Subcutaneous abdominal adipose tissue (tissue), 5 donors: ENCODE measurements at regions not wholly inside any gene's neighbourhood (a gene's known extent, or its start where the extent isn't known, plus 50 kb on each side); places are given as distances from the start of the nearest gene placed in this dataset.

Experiments
- H3K27ac ChIP-seq: one replicate; pipeline ENCODE4 v1.7.0; 2013; ENCODE audit warnings: low read depth, mild to moderate bottlenecking, inconsistent platforms, low read length, moderate library complexity
- H3K27me3 ChIP-seq, 5 donors: one replicate each; pipeline ENCODE4 v1.7.0; 2013; ENCODE audit warnings: low read length in 5 of 5, inconsistent platforms in 1 of 5; ENCODE audit not compliant: control insufficient read depth in 5 of 5, insufficient read depth in 4 of 5
- H3K36me3 ChIP-seq, 5 donors: one replicate each; pipeline ENCODE4 v1.7.0; 2013; ENCODE audit warnings: low read length in 5 of 5; ENCODE audit not compliant: control insufficient read depth in 5 of 5, insufficient read depth in 5 of 5
- H3K4me1 ChIP-seq, 5 donors: one replicate each; pipeline ENCODE4 v1.7.0; 2013; ENCODE audit warnings: low read length in 5 of 5, mild to moderate bottlenecking in 3 of 5, moderate library complexity in 1 of 5; ENCODE audit not compliant: control insufficient read depth in 5 of 5, insufficient read depth in 5 of 5
- H3K4me3 ChIP-seq, 5 donors: one replicate each; pipeline ENCODE4 v1.7.0; 2013; ENCODE audit warnings: low read length in 5 of 5, low read depth in 1 of 5
- H3K9ac ChIP-seq, 5 donors: one replicate each; pipeline ENCODE4 v1.7.0; 2013; ENCODE audit warnings: low read length in 5 of 5, mild to moderate bottlenecking in 4 of 5, moderate library complexity in 3 of 5
- H3K9me3 ChIP-seq, 5 donors: one replicate each; pipeline ENCODE4 v1.7.0; 2013; ENCODE audit warnings: low read length in 5 of 5; ENCODE audit not compliant: control insufficient read depth in 5 of 5
- donor health status: healthy.
- donor health status: healthy.
- donor health status: healthy.
- donor health status: healthy.
- donor health status: healthy.

DNA sequence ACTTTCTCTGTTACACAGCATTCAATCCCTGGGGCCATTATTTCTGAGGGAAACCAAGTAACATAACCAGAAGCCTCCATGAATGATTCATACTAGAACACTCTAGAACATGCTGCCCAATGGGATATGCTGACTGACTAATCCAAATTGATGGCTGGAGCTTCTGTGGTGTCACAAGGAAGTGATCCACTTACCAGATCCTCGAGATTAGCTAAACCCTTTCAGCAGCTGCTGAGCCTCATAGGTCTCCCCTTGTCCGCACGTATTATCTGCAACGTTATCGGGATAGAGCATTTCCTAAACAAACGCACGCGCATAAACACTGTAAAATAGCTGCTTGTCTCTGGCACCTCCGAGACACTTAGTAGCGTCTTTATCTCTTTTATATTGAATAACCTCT lies 61.2 kb upstream of the PROK2 start:
- H3K27me3 ChIP-seq, result no peaks in the 10 kb centered on the region
- no peaks in the 10 kb centered on the region for H3K36me3 ChIP-seq
- H3K4me3 ChIP-seq, result no peak overlapping the region
- H3K9ac ChIP-seq, result no peak overlapping the region
- no peaks in the 10 kb centered on the region for H3K9me3 ChIP-seq
- H3K4me1 ChIP-seq, result peaks cover 0 to 18% (median 8%) of the 10 kb centered on the region in 5 donors
- no peak overlapping the region for H3K27ac ChIP-seq

DNA sequence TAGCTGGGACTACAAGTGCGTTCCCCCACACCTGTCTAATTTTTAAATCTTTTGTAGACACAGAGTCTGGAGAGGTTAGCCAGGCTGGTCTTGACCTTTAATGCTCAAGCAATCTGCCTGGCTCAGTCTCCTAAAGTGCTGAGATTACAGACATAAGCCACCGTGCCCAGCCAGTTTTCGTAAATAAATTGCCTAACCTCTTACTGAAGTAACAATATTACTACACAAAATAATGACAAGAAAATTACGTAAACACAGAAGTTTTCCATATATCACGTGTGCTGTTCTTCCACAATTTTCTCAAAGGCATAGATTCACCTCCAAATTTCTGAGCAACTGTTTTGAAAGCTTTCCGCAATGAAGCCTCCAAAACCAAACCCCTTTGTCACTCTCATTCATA lies 58.1 kb upstream of the PROK2 start:
- H3K9me3 ChIP-seq, result no peaks in the 10 kb centered on the region
- H3K9ac ChIP-seq, result no peak overlapping the region
- H3K27me3 ChIP-seq, result no peaks in the 10 kb centered on the region
- H3K4me3 ChIP-seq, result no peak overlapping the region
- H3K4me1 ChIP-seq, result peaks cover 0 to 18% (median 8%) of the 10 kb centered on the region in 5 donors
- H3K27ac ChIP-seq, result peak overlapping the region; percentile 32
- H3K36me3 ChIP-seq, result no peaks in the 10 kb centered on the region

DNA sequence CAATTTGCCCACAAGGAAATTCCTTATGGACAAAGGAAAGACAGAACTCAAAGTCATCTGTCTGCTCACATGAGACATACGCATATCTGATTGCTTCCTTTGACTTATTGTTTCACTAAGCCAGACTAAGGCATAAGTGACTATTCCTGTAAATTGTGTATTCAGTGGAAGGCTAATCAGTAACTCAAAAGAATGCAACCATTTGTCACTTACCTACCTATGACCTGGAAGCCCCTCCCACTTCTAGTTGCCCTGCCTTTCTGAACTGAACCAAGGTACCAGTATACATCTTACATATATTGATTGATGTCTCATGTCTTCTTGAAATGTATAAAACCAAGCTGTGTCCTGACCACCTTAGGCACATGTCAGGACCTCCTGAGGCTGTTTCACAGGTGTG lies 53.5 kb upstream of the PROK2 start:
- H3K9ac ChIP-seq, result no peak overlapping the region
- H3K27me3 ChIP-seq, result no peaks in the 10 kb centered on the region
- H3K36me3 ChIP-seq, result no peaks in the 10 kb centered on the region
- H3K4me3 ChIP-seq, result no peak overlapping the region
- H3K4me1 ChIP-seq, result peaks cover 0 to 10% (median under 1%) of the 10 kb centered on the region in 5 donors
- H3K27ac ChIP-seq, result no peak overlapping the region
- no peaks in the 10 kb centered on the region for H3K9me3 ChIP-seq
